Panc1 (cell line): ENCODE measurements at regions not wholly inside any gene's neighbourhood (a gene's known extent, or its start where the extent isn't known, plus 50 kb on each side); places are given as distances from the start of the nearest gene placed in this dataset.

Experiments used
- CTCF ChIP-seq: fragments of 450-650 bp; IDR thresholded peaks from 2 replicates; pipeline ENCODE4 v1.5.1; 2017; ENCODE audit warnings: mild to moderate bottlenecking
- POLR2AphosphoS5 ChIP-seq: IDR thresholded peaks from 2 replicates; pipeline ENCODE4 v1.6.1; 2012; ENCODE audit warnings: mild to moderate bottlenecking, low read depth, low read length, moderate library complexity
- REST ChIP-seq, 2 experiments: IDR thresholded peaks; 2 replicates each; pipeline ENCODE4 v1.6.1; 2011 to 2012; ENCODE audit warnings: low read depth in 2 of 2, control low read depth in 1 of 2, low read length in 1 of 2, mild to moderate bottlenecking in 1 of 2, moderate library complexity in 1 of 2; ENCODE audit not compliant: insufficient read depth in 1 of 2
- SIN3A ChIP-seq: IDR thresholded peaks from 2 replicates; pipeline ENCODE4 v1.6.1; 2012; ENCODE audit warnings: low read depth, mild to moderate bottlenecking, low read length, moderate library complexity, borderline replicate concordance; ENCODE audit not compliant: insufficient read depth
- TCF7L2 ChIP-seq: IDR thresholded peaks from 2 replicates; pipeline ENCODE4 v1.6.1; 2011; ENCODE audit warnings: mild to moderate bottlenecking, low read depth, low read length, inconsistent platforms

- TF ChIP-seq CTCF (no peak), SIN3A (no peak), POLR2AphosphoS5 (no peak), TCF7L2 (peak; percentile 41; the same call in 1 of the 2 replicates), REST (IDR thresholded peaks at IDR 0.05; ENCODE audit: insufficient read depth in 1 of 2, low read depth in 2 of 2, low read length in 1 of 2) (no peak)
Measured at GRCh38 chr3:177419904-177420601, 222.8 kb upstream of the TBL1XR1 start.
